Endothelial cell (in vitro differentiated cells): ENCODE measurements at regions not wholly inside any gene's neighbourhood (a gene's known extent, or its start where the extent isn't known, plus 50 kb on each side); places are given as distances from the start of the nearest gene placed in this dataset.

Experiments used
- DNase-seq: peaks from one replicate; pipeline ENCODE4 v3.0.0; 2021; ENCODE audit warnings: low spot score
- H3K27ac Mint-ChIP-seq: one replicate; pipeline ENCODE4 v1.8.0; 2021; ENCODE audit warnings: mixed read lengths, inconsistent platforms; ENCODE audit not compliant: unreplicated experiment
- H3K27me3 Mint-ChIP-seq: one replicate; pipeline ENCODE4 v1.8.0; 2021; ENCODE audit warnings: mild to moderate bottlenecking, moderate library complexity, mixed read lengths, inconsistent platforms; ENCODE audit not compliant: unreplicated experiment
- H3K36me3 Mint-ChIP-seq: one replicate; pipeline ENCODE4 v1.8.0; 2021; ENCODE audit warnings: mild to moderate bottlenecking, low read depth, mixed read lengths, inconsistent platforms; ENCODE audit not compliant: unreplicated experiment
- H3K4me1 Mint-ChIP-seq: one replicate; pipeline ENCODE4 v1.8.0; 2021; ENCODE audit warnings: mild to moderate bottlenecking, mixed read lengths, inconsistent platforms; ENCODE audit not compliant: unreplicated experiment
- H3K4me3 Mint-ChIP-seq: one replicate; pipeline ENCODE4 v1.8.0; 2021; ENCODE audit warnings: mild to moderate bottlenecking, mixed read lengths, inconsistent platforms; ENCODE audit not compliant: unreplicated experiment
- H3K9me3 Mint-ChIP-seq: one replicate; pipeline ENCODE4 v1.8.0; 2021; ENCODE audit warnings: mixed read lengths, inconsistent platforms; ENCODE audit not compliant: unreplicated experiment
- CTCF ChIP-seq: fragments of 200-600 bp; sonication (generic); IDR thresholded peaks from one replicate; pipeline ENCODE4 v1.5.0; 2021; ENCODE audit warnings: antibody characterized with exemption; ENCODE audit not compliant: unreplicated experiment

- no peak for TF ChIP-seq CTCF
- Mint-ChIP-seq H3K4me1 (peaks cover 9% of the 10 kb centered on the region), H3K4me3 (no peak overlapping the region), H3K36me3 (no peaks in the 10 kb centered on the region), H3K27me3 (peaks cover 5% of the 10 kb centered on the region), H3K9me3 (no peaks in the 10 kb centered on the region), H3K27ac (no peak overlapping the region)
- DNase-seq, result no peak
Observed at GRCh38 chr9:88596376-88596775, 61.4 kb downstream of the NXNL2 start.

GRCh38 chr9:88604836-88605511 is 70.0 kb downstream of the NXNL2 start:
- DNase-seq, result no peak
- no peaks in the 10 kb centered on the region for H3K4me1 Mint-ChIP-seq
- H3K27me3 Mint-ChIP-seq, result peaks cover 5% of the 10 kb centered on the region
- H3K9me3 Mint-ChIP-seq, result no peaks in the 10 kb centered on the region
- H3K36me3 Mint-ChIP-seq, result no peaks in the 10 kb centered on the region
- H3K27ac Mint-ChIP-seq, result no peak overlapping the region
- no peak for TF ChIP-seq CTCF
- no peak overlapping the region for H3K4me3 Mint-ChIP-seq

GRCh38 chr9:88605512-88606362 is 70.8 kb downstream of the NXNL2 start:
- H3K4me3 Mint-ChIP-seq, result no peak overlapping the region
- H3K9me3 Mint-ChIP-seq, result no peaks in the 10 kb centered on the region
- no peaks in the 10 kb centered on the region for H3K4me1 Mint-ChIP-seq
- no peak overlapping the region for H3K27ac Mint-ChIP-seq
- TF ChIP-seq CTCF, result no peak
- H3K36me3 Mint-ChIP-seq, result no peaks in the 10 kb centered on the region
- no peak for DNase-seq
- H3K27me3 Mint-ChIP-seq, result peaks cover 3% of the 10 kb centered on the region

GRCh38 chr9:88614359-88614758 is 79.4 kb downstream of the NXNL2 start:
- H3K9me3 Mint-ChIP-seq, result peaks cover 5% of the 10 kb centered on the region
- no peak overlapping the region for H3K27ac Mint-ChIP-seq
- H3K4me1 Mint-ChIP-seq, result no peaks in the 10 kb centered on the region
- no peak overlapping the region for H3K4me3 Mint-ChIP-seq
- no peak for DNase-seq
- H3K36me3 Mint-ChIP-seq, result no peaks in the 10 kb centered on the region
- no peak for TF ChIP-seq CTCF
- H3K27me3 Mint-ChIP-seq, result peaks cover 2% of the 10 kb centered on the region

DNA sequence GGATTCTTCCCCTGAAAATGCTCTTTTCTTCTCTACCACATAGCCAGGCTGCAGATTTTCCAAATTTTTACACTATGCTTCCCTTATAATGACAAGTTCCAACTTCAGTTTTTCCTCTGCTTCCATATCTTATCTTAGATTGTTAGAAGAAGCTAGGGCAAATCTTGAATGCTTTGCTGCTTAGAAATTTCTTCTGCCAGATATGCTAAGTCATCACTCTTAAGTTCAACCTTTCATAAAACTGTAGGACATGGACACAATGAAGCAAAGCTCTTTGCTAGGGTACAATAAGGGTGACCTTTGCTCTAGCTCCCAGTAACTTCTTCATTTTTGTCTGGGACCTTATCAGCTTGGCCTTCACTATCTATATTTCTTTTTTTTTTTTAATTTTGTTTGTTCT is 88.7 kb downstream of the NXNL2 start:
- peaks cover 9% of the 10 kb centered on the region for H3K9me3 Mint-ChIP-seq
- H3K27ac Mint-ChIP-seq, result no peak overlapping the region
- no peak overlapping the region for H3K4me3 Mint-ChIP-seq
- no peaks in the 10 kb centered on the region for H3K4me1 Mint-ChIP-seq
- no peak for TF ChIP-seq CTCF
- no peak for DNase-seq
- no peaks in the 10 kb centered on the region for H3K27me3 Mint-ChIP-seq
- H3K36me3 Mint-ChIP-seq, result peaks cover 3% of the 10 kb centered on the region
